ENCODE measurements at regions not wholly inside any gene's neighbourhood (a gene's known extent, or its start where the extent isn't known, plus 50 kb on each side); places are given as distances from the start of the nearest gene placed in this dataset.

GRCh38 chr7:156533420-156533819 lies 107.2 kb upstream of the RNF32 start:
- TF ChIP-seq YY1 (IDR thresholded peaks at IDR 0.05; ENCODE audit: insufficient read depth, insufficient read length) (no peak), SUZ12 (IDR thresholded peaks at IDR 0.05; ENCODE audit: extremely low read depth, insufficient read depth, insufficient read length) (no peak), ZNF274 (IDR thresholded peaks at IDR 0.05; ENCODE audit: low read depth, low read length) (no peak)
